GM12878 (cell line): ENCODE measurements at regions not wholly inside any gene's neighbourhood (a gene's known extent, or its start where the extent isn't known, plus 50 kb on each side); places are given as distances from the start of the nearest gene placed in this dataset.

Experiments
- ATAC-seq: fragments of 200-7000 bp; cut with Tn5 transposase; 3 replicates; pipeline ENCODE4 v1.9.1; 2020; ENCODE audit warnings: mild to moderate bottlenecking, moderate library complexity
- BruUV-seq: library from RNA; stranded (reverse); fragments of 400-500 nt; replicated peaks from 2 replicates; lab custom pipeline; 2021; lab: Mats Ljungman, UMichigan
- CTCF ChIA-PET: fragments of 300-600 bp; sonication (Branson Sonifier 250); formaldehyde crosslinking; extraction: SDS; loops from one replicate; lab custom pipeline; 2021; ENCODE audit warnings: inconsistent platforms; lab: Yijun Ruan, JAX
- POLR2A ChIA-PET: fragments of 350-600 bp; formaldehyde crosslinking; extraction: SDS; loops from one replicate; lab custom pipeline; 2021; ENCODE audit warnings: inconsistent platforms; lab: Charles Lee
- RAD21 ChIA-PET: fragments of 300-600 bp; sonication (Branson Sonifier 250); formaldehyde crosslinking; loops from one replicate; lab custom pipeline; 2023; ENCODE audit warnings: antibody characterized with exemption; ENCODE audit not compliant: unreplicated experiment; lab: Charles Lee
- SMC1A ChIA-PET: fragments of 300-600 bp; sonication (Branson Sonifier 250); formaldehyde crosslinking; loops from one replicate; lab custom pipeline; 2023; ENCODE audit not compliant: unreplicated experiment, uncharacterized antibody; lab: Charles Lee
- DNase-seq: peaks from one replicate; pipeline ENCODE4 v3.0.0-alpha.2; 2011; ENCODE audit warnings: low read depth, low spot score
- FAIRE-seq: peaks from 3 replicates; lab custom pipeline; 2011; peaks lifted over from hg19 to GRCh38; lab: Jason Lieb, UNC
- H2AFZ ChIP-seq: 2 replicates; pipeline ENCODE4 v1.6.0; 2011; ENCODE audit warnings: low read depth, low read length, control low read depth; ENCODE audit not compliant: control insufficient read depth
- H3K27ac ChIP-seq: 2 replicates; pipeline ENCODE4 v1.5.1; 2011; ENCODE audit warnings: control low read depth; ENCODE audit not compliant: control insufficient read depth, insufficient read depth
- H3K27me3 ChIP-seq, 2 experiments: replicated peaks in 1 of 2; 2 replicates each; pipeline versions ENCODE4 v1.6.0 to v1.6.1; 2011; ENCODE audit warnings: low read length in 1 of 2; ENCODE audit not compliant: control insufficient read depth in 2 of 2, insufficient read depth in 2 of 2
- H3K36me3 ChIP-seq, 2 experiments: 2 replicates each; pipeline ENCODE4 v1.5.1; 2011; ENCODE audit warnings: low read length in 1 of 2; ENCODE audit not compliant: control insufficient read depth in 2 of 2, insufficient read depth in 2 of 2
- H3K4me1 ChIP-seq: 2 replicates; pipeline ENCODE4 v1.6.1; 2011; ENCODE audit warnings: mild to moderate bottlenecking, low read length, moderate library complexity, mixed read lengths; ENCODE audit not compliant: control insufficient read depth, insufficient read depth
- H3K4me2 ChIP-seq: 2 replicates; pipeline ENCODE4 v1.6.0; 2011; ENCODE audit warnings: control low read depth; ENCODE audit not compliant: control insufficient read depth, insufficient read depth
- H3K4me3 ChIP-seq: fragments of 200-600 bp; sonication (generic); 2 replicates; pipeline ENCODE4 v1.5.1; 2016
- H3K79me2 ChIP-seq: 2 replicates; pipeline ENCODE4 v1.6.0; 2011; ENCODE audit warnings: low read length; ENCODE audit not compliant: control insufficient read depth, insufficient read depth
- H3K9ac ChIP-seq: 2 replicates; pipeline ENCODE4 v1.8.0; 2011; ENCODE audit warnings: low read length, control low read depth, mixed read lengths; ENCODE audit not compliant: control insufficient read depth, insufficient read depth
- H3K9me3 ChIP-seq: replicated peaks from 3 replicates; pipeline ENCODE4 v1.5.1; 2011; ENCODE audit warnings: mild to moderate bottlenecking, low read length; ENCODE audit not compliant: control insufficient read depth, insufficient read depth
- H4K20me1 ChIP-seq: 2 replicates; pipeline ENCODE4 v1.6.0; 2011; ENCODE audit not compliant: control insufficient read depth, insufficient read depth
- HDAC6 ChIP-seq: fragments of 200-600 bp; sonication (generic); IDR thresholded peaks from one replicate; pipeline ENCODE4 v1.8.0; 2017; ENCODE audit warnings: antibody characterized with exemption; ENCODE audit not compliant: unreplicated experiment
- KAT2A ChIP-seq: conservative IDR thresholded peaks from 2 replicates; pipeline ENCODE4 v1.6.1; 2011; ENCODE audit warnings: low read depth, low read length; ENCODE audit not compliant: control insufficient read depth
- MEF2A ChIP-seq: IDR thresholded peaks from 2 replicates; pipeline ENCODE4 v1.6.1; 2011; ENCODE audit warnings: low read depth, mild to moderate bottlenecking, low read length, moderate library complexity; ENCODE audit not compliant: insufficient read depth
- MTA3 ChIP-seq: IDR thresholded peaks from 2 replicates; pipeline ENCODE4 v1.6.1; 2012; ENCODE audit warnings: low read length, inconsistent platforms, borderline replicate concordance
- MXI1 ChIP-seq: fragments of 150-350 bp; IDR thresholded peaks from 2 replicates; pipeline ENCODE4 v1.6.1; 2011; ENCODE audit warnings: low read depth, mild to moderate bottlenecking, inconsistent platforms, low read length, improper control_type of control experiment
- PAX5 ChIP-seq: IDR thresholded peaks from 2 replicates; pipeline ENCODE4 v1.6.1; 2011; ENCODE audit warnings: low read depth, low read length, borderline replicate concordance
- PML ChIP-seq: IDR thresholded peaks from 2 replicates; pipeline ENCODE4 v1.6.1; 2012; ENCODE audit warnings: low read length, inconsistent platforms
- SMAD1 ChIP-seq: fragments of 450-650 bp; IDR thresholded peaks from 2 replicates; pipeline ENCODE4 v1.6.1; 2018; ENCODE audit warnings: mild to moderate bottlenecking, low read depth; ENCODE audit not compliant: partially characterized antibody
- SMC3 ChIP-seq: IDR thresholded peaks from 2 replicates; pipeline ENCODE4 v1.6.1; 2011; ENCODE audit warnings: low read length, improper control_type of control experiment, borderline replicate concordance
- YBX1 ChIP-seq: fragments of 450-650 bp; IDR thresholded peaks from 2 replicates; pipeline ENCODE4 v1.6.1; 2016; ENCODE audit warnings: antibody characterized with exemption
- ZNF384 ChIP-seq: IDR thresholded peaks from 2 replicates; pipeline ENCODE4 v1.6.1; 2012; ENCODE audit warnings: low read depth, mild to moderate bottlenecking, low read length, improper control_type of control experiment, borderline replicate concordance
- ZNF622 ChIP-seq: fragments of 450-650 bp; IDR thresholded peaks from 2 replicates; pipeline ENCODE4 v1.6.1; 2017; ENCODE audit warnings: mild to moderate bottlenecking, inconsistent platforms
- WGBS: methylation state at CpG from one replicate; pipeline ENCODE4 v1.1.6; 2016; ENCODE audit warnings: low lambda C conversion rate; ENCODE audit not compliant: insufficient replicate concordance, insufficient coverage; ENCODE audit errors: missing lambda C conversion rate; 5-methylcytosine and 5-hydroxymethylcytosine counted together
- in situ Hi-C: fragments of 300-500 bp; cut with MboI; formaldehyde crosslinking; loops from 9 replicates; pipeline ENCODE4 v1.14.3; 2018; ENCODE audit warnings: mixed read lengths
- intact Hi-C: fragments of 100-400 bp; cut with micrococcal nuclease; formaldehyde crosslinking; loops from one replicate; pipeline ENCODE4 v1.14.2; 2022; ENCODE audit not compliant: unreplicated experiment
- TF ChIP-seq, protein P1 (sequence below): fragments of 450-650 bp; formaldehyde crosslinking; IDR thresholded peaks from 2 replicates; pipeline ENCODE4 v1.4.0; 2022; ENCODE audit warnings: mild to moderate bottlenecking, moderate library complexity
- TF ChIP-seq, protein P2 (sequence below): fragments of 450-650 bp; IDR thresholded peaks from 2 replicates; pipeline ENCODE4 v1.6.1; 2017; ENCODE audit warnings: mild to moderate bottlenecking, low read depth, inconsistent platforms; ENCODE audit not compliant: poor library complexity, severe bottlenecking

GRCh38 chr1:38125016-38125415, 78.4 kb upstream of the POU3F1 start:
- ChIA-PET POLR2A (no interaction called here), CTCF (interaction anchor here (1.2 kb wide), 1 partner anchor 14 kb away, joined by 3 read pairs; no protein-coding TSS in a partner anchor), RAD21 (interaction anchor here (1.0 kb wide), 1 partner anchor 56 kb away, joined by 3 read pairs; no protein-coding TSS in a partner anchor), SMC1A (no interaction called here)
- H3K9ac ChIP-seq, result no peak overlapping the region
- no peak overlapping the region for H2AFZ ChIP-seq
- FAIRE-seq (no peak), ATAC-seq (no peak), DNase-seq (no peak)
- no peaks in the 10 kb centered on the region for H3K79me2 ChIP-seq
- no peak overlapping the region for H3K27ac ChIP-seq
- no peaks in the 10 kb centered on the region for H4K20me1 ChIP-seq
- intact Hi-C loops (no loop called here), in situ Hi-C loops (no loop called here)
- no peaks in the 10 kb centered on the region; a peak in 2 of 4 replicates for H3K27me3 ChIP-seq
- H3K9me3 ChIP-seq, result no peaks in the 10 kb centered on the region
- TF ChIP-seq HDAC6, result no peak
- TF ChIP-seq MXI1, result no peak
- no peak for TF ChIP-seq ZNF384
- TF ChIP-seq SMC3, result no peak
- TF ChIP-seq, protein P1, sequence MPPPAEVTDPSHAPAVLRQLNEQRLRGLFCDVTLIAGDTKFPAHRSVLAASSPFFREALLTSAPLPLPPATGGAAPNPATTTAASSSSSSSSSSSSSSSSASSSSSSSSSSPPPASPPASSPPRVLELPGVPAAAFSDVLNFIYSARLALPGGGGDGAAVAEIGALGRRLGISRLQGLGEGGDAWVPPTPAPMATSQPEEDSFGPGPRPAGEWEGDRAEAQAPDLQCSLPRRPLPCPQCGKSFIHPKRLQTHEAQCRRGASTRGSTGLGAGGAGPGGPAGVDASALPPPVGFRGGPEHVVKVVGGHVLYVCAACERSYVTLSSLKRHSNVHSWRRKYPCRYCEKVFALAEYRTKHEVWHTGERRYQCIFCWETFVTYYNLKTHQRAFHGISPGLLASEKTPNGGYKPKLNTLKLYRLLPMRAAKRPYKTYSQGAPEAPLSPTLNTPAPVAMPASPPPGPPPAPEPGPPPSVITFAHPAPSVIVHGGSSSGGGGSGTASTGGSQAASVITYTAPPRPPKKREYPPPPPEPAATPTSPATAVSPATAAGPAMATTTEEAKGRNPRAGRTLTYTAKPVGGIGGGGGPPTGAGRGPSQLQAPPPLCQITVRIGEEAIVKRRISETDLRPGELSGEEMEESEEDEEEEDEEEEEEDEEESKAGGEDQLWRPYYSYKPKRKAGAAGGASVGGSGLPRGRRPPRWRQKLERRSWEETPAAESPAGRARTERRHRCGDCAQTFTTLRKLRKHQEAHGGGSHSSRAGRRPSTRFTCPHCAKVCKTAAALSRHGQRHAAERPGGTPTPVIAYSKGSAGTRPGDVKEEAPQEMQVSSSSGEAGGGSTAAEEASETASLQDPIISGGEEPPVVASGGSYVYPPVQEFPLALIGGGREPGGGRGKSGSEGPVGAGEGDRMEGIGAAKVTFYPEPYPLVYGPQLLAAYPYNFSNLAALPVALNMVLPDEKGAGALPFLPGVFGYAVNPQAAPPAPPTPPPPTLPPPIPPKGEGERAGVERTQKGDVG, result no peak
- TF ChIP-seq SMAD1, result no peak
- TF ChIP-seq MTA3, result no peak
- no peak for TF ChIP-seq PML
- TF ChIP-seq MEF2A, result no peak
- no peak for TF ChIP-seq ZNF622
- no peak for TF ChIP-seq PAX5
- no peak for TF ChIP-seq KAT2A
- TF ChIP-seq, protein P2, sequence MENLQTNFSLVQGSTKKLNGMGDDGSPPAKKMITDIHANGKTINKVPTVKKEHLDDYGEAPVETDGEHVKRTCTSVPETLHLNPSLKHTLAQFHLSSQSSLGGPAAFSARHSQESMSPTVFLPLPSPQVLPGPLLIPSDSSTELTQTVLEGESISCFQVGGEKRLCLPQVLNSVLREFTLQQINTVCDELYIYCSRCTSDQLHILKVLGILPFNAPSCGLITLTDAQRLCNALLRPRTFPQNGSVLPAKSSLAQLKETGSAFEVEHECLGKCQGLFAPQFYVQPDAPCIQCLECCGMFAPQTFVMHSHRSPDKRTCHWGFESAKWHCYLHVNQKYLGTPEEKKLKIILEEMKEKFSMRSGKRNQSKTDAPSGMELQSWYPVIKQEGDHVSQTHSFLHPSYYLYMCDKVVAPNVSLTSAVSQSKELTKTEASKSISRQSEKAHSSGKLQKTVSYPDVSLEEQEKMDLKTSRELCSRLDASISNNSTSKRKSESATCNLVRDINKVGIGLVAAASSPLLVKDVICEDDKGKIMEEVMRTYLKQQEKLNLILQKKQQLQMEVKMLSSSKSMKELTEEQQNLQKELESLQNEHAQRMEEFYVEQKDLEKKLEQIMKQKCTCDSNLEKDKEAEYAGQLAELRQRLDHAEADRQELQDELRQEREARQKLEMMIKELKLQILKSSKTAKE, result no peak
- no peak for TF ChIP-seq YBX1
- WGBS, result 15% methylated on average over 5 of the region's 5 CpGs
- H3K4me2 ChIP-seq, result no peak overlapping the region
- BruUV-seq, result no TSS peak
- no peaks in the 10 kb centered on the region for H3K36me3 ChIP-seq
- no peak overlapping the region for H3K4me3 ChIP-seq
- no peaks in the 10 kb centered on the region for H3K4me1 ChIP-seq
